ENCODE measurements at regions not wholly inside any gene's neighbourhood (a gene's known extent, or its start where the extent isn't known, plus 50 kb on each side); places are given as distances from the start of the nearest gene placed in this dataset.

DNA sequence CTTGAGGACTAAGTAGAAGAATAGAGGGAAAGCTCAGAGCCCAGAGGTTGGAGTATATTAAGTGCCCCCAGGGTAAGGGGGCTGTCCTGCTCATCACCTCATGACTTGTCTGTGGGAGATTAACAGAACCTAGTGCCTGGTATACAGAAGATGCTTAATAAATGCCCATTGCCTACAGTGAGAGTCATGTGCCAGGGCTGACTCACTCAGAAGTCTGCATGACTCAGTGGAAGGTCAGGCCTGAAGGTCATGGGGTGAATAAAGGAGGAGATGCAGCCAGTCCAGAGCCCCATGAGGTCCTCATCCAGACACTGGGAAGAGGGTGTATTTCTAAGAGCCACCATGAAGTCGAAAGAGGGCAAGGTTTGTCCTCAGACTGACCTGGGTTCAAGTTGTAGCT, 62.5 kb upstream of the TLE3 start:
- TF ChIP-seq, protein P1, sequence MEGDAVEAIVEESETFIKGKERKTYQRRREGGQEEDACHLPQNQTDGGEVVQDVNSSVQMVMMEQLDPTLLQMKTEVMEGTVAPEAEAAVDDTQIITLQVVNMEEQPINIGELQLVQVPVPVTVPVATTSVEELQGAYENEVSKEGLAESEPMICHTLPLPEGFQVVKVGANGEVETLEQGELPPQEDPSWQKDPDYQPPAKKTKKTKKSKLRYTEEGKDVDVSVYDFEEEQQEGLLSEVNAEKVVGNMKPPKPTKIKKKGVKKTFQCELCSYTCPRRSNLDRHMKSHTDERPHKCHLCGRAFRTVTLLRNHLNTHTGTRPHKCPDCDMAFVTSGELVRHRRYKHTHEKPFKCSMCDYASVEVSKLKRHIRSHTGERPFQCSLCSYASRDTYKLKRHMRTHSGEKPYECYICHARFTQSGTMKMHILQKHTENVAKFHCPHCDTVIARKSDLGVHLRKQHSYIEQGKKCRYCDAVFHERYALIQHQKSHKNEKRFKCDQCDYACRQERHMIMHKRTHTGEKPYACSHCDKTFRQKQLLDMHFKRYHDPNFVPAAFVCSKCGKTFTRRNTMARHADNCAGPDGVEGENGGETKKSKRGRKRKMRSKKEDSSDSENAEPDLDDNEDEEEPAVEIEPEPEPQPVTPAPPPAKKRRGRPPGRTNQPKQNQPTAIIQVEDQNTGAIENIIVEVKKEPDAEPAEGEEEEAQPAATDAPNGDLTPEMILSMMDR (IDR thresholded peaks at IDR 0.05; ENCODE audit: control extremely low read depth in 1 of 3, insufficient read depth in 1 of 3, low read depth in 1 of 3, low read length in 3 of 3), result no peak
- TF ChIP-seq CHD1 (IDR thresholded peaks at IDR 0.05; ENCODE audit: low read depth, low read length) (no peak), POLR2AphosphoS5 (IDR thresholded peaks at IDR 0.05; ENCODE audit: low read depth, low read length) (no peak), EZH2 (IDR thresholded peaks at IDR 0.05; ENCODE audit: low read depth, low read length, severe bottlenecking) (no peak), POLR2A (IDR thresholded peaks at IDR 0.05; ENCODE audit: control extremely low read depth in 1 of 2, low read depth in 2 of 2, low read length in 2 of 2) (no peak), BRCA1 (IDR thresholded peaks at IDR 0.05; ENCODE audit: low read depth, low read length) (no peak), HDAC2 (IDR thresholded peaks at IDR 0.05; ENCODE audit: borderline replicate concordance in 1 of 2, low read depth in 2 of 2, low read length in 2 of 2) (no peak), MAFK (IDR thresholded peaks at IDR 0.05; ENCODE audit: low read depth, low read length) (no peak)

Data from H1 (cell line).